WTC11 (cell line): ENCODE measurements at regions not wholly inside any gene's neighbourhood (a gene's known extent, or its start where the extent isn't known, plus 50 kb on each side); places are given as distances from the start of the nearest gene placed in this dataset.

Experiments used
- ATAC-seq: fragments of 200-7000 bp; cut with Tn5 transposase; 2 replicates; pipeline ENCODE4 v1.10.0; 2021; ENCODE audit warnings: mild to moderate bottlenecking, moderate library complexity
- CTCF ChIA-PET: fragments of 300-600 bp; sonication (Branson Sonifier 250); formaldehyde crosslinking; loops from one replicate; lab custom pipeline; 2021; ENCODE audit warnings: antibody characterized with exemption; lab: Charles Lee
- POLR2A ChIA-PET: fragments of 350-600 bp; sonication (Branson Sonifier 250); formaldehyde crosslinking; loops from one replicate; lab custom pipeline; 2021; ENCODE audit warnings: antibody characterized with exemption; lab: Charles Lee
- DNase-seq: peaks from one replicate; pipeline ENCODE4 v3.0.0; 2021; ENCODE audit warnings: low spot score
- H3K27ac Mint-ChIP-seq: 2 replicates; pipeline ENCODE4 v1.8.0; 2021; ENCODE audit warnings: mixed read lengths
- H3K27me3 Mint-ChIP-seq: 2 replicates; pipeline ENCODE4 v1.8.0; 2021; ENCODE audit warnings: low read depth, mild to moderate bottlenecking, moderate library complexity, mixed read lengths
- H3K36me3 Mint-ChIP-seq: 2 replicates; pipeline ENCODE4 v1.8.0; 2021; ENCODE audit warnings: mixed read lengths
- H3K4me1 Mint-ChIP-seq: 2 replicates; pipeline ENCODE4 v1.8.0; 2022; ENCODE audit warnings: mixed read lengths
- H3K4me3 Mint-ChIP-seq: 2 replicates; pipeline ENCODE4 v1.8.0; 2021; ENCODE audit warnings: mild to moderate bottlenecking, moderate library complexity, mixed read lengths
- H3K9me3 Mint-ChIP-seq: 2 replicates; pipeline ENCODE4 v1.8.0; 2021; ENCODE audit warnings: mixed read lengths
- ATF1 ChIP-seq: sonication (generic); formaldehyde crosslinking; IDR thresholded peaks from 2 replicates; pipeline ENCODE4 v1.8.1; 2023; ENCODE audit warnings: mild to moderate bottlenecking, moderate library complexity, missing genetic modification reagents
- CREM ChIP-seq: sonication (generic); formaldehyde crosslinking; IDR thresholded peaks from 2 replicates; pipeline ENCODE4 v1.8.1; 2022; ENCODE audit warnings: mild to moderate bottlenecking, missing genetic modification reagents, moderate library complexity
- ELF4 ChIP-seq: sonication (generic); formaldehyde crosslinking; IDR thresholded peaks from 2 replicates; pipeline ENCODE4 v1.8.1; 2022; ENCODE audit warnings: low read depth, mild to moderate bottlenecking, moderate library complexity, missing genetic modification reagents
- FOXJ3 ChIP-seq: sonication (generic); formaldehyde crosslinking; IDR thresholded peaks from 2 replicates; pipeline ENCODE4 v1.9.0; 2021; ENCODE audit warnings: missing genetic modification reagents, mild to moderate bottlenecking, borderline replicate concordance
- FOXP1 ChIP-seq: sonication (generic); formaldehyde crosslinking; IDR thresholded peaks from 2 replicates; pipeline ENCODE4 v1.8.0; 2022; ENCODE audit warnings: missing genetic modification reagents, mild to moderate bottlenecking, moderate library complexity, borderline replicate concordance
- JAZF1 ChIP-seq: fragments of 250-450 bp; sonication (Bioruptor Pico); IDR thresholded peaks from 2 replicates; pipeline ENCODE4 v1.9.0; 2021; ENCODE audit warnings: moderate library complexity, mild to moderate bottlenecking, inconsistent platforms
- MXD4 ChIP-seq: fragments of 250-450 bp; sonication (Bioruptor Pico); IDR thresholded peaks from 2 replicates; pipeline ENCODE4 v1.8.0; 2021; ENCODE audit warnings: mild to moderate bottlenecking, moderate library complexity, borderline replicate concordance
- NFATC4 ChIP-seq: fragments of 250-450 bp; sonication (Bioruptor Pico); IDR thresholded peaks from 2 replicates; pipeline ENCODE4 v1.9.0; 2021; ENCODE audit warnings: mild to moderate bottlenecking
- NR1H2 ChIP-seq: sonication (generic); formaldehyde crosslinking; IDR thresholded peaks from 2 replicates; pipeline ENCODE4 v1.9.0; 2021; ENCODE audit warnings: mild to moderate bottlenecking, moderate library complexity, missing genetic modification reagents
- NR2C2 ChIP-seq: sonication (generic); formaldehyde crosslinking; IDR thresholded peaks from 2 replicates; pipeline ENCODE4 v1.8.0; 2022; ENCODE audit warnings: mild to moderate bottlenecking, missing genetic modification reagents
- NR3C1 ChIP-seq: sonication (generic); formaldehyde crosslinking; conservative IDR thresholded peaks from 2 replicates; pipeline ENCODE4 v1.8.1; 2023; ENCODE audit warnings: low read depth, mild to moderate bottlenecking, missing genetic modification reagents
- TCF7 ChIP-seq: sonication (generic); formaldehyde crosslinking; IDR thresholded peaks from 2 replicates; pipeline ENCODE4 v1.8.0; 2022; ENCODE audit warnings: mild to moderate bottlenecking, low read depth, missing genetic modification reagents, moderate library complexity
- TEAD4 ChIP-seq: sonication (generic); formaldehyde crosslinking; IDR thresholded peaks from 2 replicates; pipeline ENCODE4 v1.8.0; 2022; ENCODE audit warnings: mild to moderate bottlenecking, missing genetic modification reagents
- ZBTB21 ChIP-seq: sonication (generic); formaldehyde crosslinking; IDR thresholded peaks from 2 replicates; pipeline ENCODE4 v1.8.1; 2023; ENCODE audit warnings: mild to moderate bottlenecking, missing genetic modification reagents, borderline replicate concordance
- ZNF121 ChIP-seq: sonication (generic); formaldehyde crosslinking; IDR thresholded peaks from 2 replicates; pipeline ENCODE4 v1.8.0; 2023; ENCODE audit warnings: missing genetic modification reagents
- ZNF219 ChIP-seq: sonication (generic); formaldehyde crosslinking; IDR thresholded peaks from 2 replicates; pipeline ENCODE4 v1.8.0; 2023; ENCODE audit warnings: missing genetic modification reagents, mild to moderate bottlenecking, borderline replicate concordance
- ZNF416 ChIP-seq: fragments of 250-450 bp; sonication (Bioruptor Pico); IDR thresholded peaks from 2 replicates; pipeline ENCODE4 v1.9.0; 2021; ENCODE audit warnings: mild to moderate bottlenecking, inconsistent platforms
- TF ChIP-seq, protein P1 (sequence below): sonication (generic); formaldehyde crosslinking; IDR thresholded peaks from 2 replicates; pipeline ENCODE4 v1.8.1; 2022; ENCODE audit warnings: low read depth, mild to moderate bottlenecking, moderate library complexity, missing genetic modification reagents, borderline replicate concordance
- TF ChIP-seq, protein P2 (sequence below): sonication (generic); formaldehyde crosslinking; IDR thresholded peaks from 2 replicates; pipeline ENCODE4 v1.8.1; 2023; ENCODE audit warnings: mild to moderate bottlenecking, missing genetic modification reagents, moderate library complexity
- TF ChIP-seq, protein P3 (sequence below): fragments of 250-450 bp; sonication (Bioruptor Pico); IDR thresholded peaks from 2 replicates; pipeline ENCODE4 v1.8.0; 2021; ENCODE audit warnings: mild to moderate bottlenecking
- TF ChIP-seq, protein P4 (sequence below): sonication (generic); formaldehyde crosslinking; IDR thresholded peaks from 2 replicates; pipeline ENCODE4 v1.8.0; 2023; ENCODE audit warnings: missing genetic modification reagents, mild to moderate bottlenecking, borderline replicate concordance
- TF ChIP-seq, protein P5 (sequence below): sonication (generic); formaldehyde crosslinking; IDR thresholded peaks from 2 replicates; pipeline ENCODE4 v1.8.1; 2022; ENCODE audit warnings: mild to moderate bottlenecking, moderate library complexity, missing genetic modification reagents
- TF ChIP-seq, protein P6 (sequence below): sonication (generic); formaldehyde crosslinking; IDR thresholded peaks from 2 replicates; pipeline ENCODE4 v1.8.1; 2023; ENCODE audit warnings: mild to moderate bottlenecking, missing genetic modification reagents

DNA sequence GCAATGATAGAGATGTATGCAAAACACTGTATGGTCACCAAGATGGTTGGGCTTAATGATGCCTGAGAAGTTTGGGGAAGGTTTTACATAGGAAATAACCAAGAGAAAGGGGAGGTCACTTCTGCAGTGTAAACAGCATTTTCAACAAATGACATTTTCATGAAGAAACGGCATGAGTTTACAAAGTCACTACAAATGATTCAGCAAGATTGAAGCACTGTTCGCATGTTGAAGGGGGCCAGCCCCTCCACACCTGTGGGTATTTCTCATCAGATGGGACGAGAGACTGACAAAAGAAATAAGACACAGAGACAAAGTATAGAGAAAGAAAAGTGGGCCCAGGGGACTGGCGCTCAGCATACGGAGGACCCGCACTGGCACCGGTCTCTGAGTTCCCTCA lies 234.1 kb upstream of the POGK start:
- H3K27ac Mint-ChIP-seq, result no peak overlapping the region
- CTCF ChIA-PET, result no interaction called here
- TF ChIP-seq ELF4 (CRISPR knock-in tag), result no peak
- no peak for TF ChIP-seq ZNF121 (CRISPR knock-in tag)
- TF ChIP-seq FOXJ3, result no peak
- no peak for TF ChIP-seq NR3C1 (CRISPR knock-in tag)
- TF ChIP-seq, protein P1, sequence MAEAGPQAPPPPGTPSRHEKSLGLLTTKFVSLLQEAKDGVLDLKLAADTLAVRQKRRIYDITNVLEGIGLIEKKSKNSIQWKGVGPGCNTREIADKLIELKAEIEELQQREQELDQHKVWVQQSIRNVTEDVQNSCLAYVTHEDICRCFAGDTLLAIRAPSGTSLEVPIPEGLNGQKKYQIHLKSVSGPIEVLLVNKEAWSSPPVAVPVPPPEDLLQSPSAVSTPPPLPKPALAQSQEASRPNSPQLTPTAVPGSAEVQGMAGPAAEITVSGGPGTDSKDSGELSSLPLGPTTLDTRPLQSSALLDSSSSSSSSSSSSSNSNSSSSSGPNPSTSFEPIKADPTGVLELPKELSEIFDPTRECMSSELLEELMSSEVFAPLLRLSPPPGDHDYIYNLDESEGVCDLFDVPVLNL (CRISPR knock-in tag), result no peak
- TF ChIP-seq, protein P2, sequence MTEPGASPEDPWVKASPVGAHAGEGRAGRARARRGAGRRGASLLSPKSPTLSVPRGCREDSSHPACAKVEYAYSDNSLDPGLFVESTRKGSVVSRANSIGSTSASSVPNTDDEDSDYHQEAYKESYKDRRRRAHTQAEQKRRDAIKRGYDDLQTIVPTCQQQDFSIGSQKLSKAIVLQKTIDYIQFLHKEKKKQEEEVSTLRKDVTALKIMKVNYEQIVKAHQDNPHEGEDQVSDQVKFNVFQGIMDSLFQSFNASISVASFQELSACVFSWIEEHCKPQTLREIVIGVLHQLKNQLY (CRISPR knock-in tag), result no peak
- H3K27me3 Mint-ChIP-seq, result no peaks in the 10 kb centered on the region
- ATAC-seq (no peak), DNase-seq (no peak)
- POLR2A ChIA-PET, result no interaction called here
- H3K4me3 Mint-ChIP-seq, result no peak overlapping the region
- H3K9me3 Mint-ChIP-seq, result no peaks in the 10 kb centered on the region
- no peaks in the 10 kb centered on the region for H3K4me1 Mint-ChIP-seq
- H3K36me3 Mint-ChIP-seq, result no peaks in the 10 kb centered on the region

DNA sequence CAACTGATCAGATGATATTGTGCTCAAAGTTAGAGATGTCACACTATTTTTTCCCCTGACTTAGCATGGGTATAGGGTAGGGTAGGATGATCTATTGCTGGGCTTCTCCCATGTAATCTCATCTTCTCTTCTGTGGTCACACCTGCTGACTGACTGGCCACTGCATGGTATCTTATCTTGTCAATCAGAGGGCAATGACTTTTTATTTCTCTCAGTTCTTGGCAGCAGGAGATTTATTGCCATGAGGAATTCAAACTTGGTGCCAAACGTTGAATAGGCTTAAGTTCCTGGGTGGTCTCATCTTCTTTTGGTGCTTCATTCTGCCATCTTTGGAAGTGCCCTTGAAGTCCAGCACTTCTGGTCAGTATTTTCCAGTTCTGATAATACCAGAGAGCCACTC lies 226.4 kb upstream of the POGK start:
- no peaks in the 10 kb centered on the region; the same call in 1 of the 2 replicates for H3K27me3 Mint-ChIP-seq
- H3K4me3 Mint-ChIP-seq, result no peak overlapping the region
- CTCF ChIA-PET, result no interaction called here
- DNase-seq, result no peak
- no peaks in the 10 kb centered on the region for H3K4me1 Mint-ChIP-seq
- no peak for TF ChIP-seq ZBTB21
- TF ChIP-seq, protein P3, sequence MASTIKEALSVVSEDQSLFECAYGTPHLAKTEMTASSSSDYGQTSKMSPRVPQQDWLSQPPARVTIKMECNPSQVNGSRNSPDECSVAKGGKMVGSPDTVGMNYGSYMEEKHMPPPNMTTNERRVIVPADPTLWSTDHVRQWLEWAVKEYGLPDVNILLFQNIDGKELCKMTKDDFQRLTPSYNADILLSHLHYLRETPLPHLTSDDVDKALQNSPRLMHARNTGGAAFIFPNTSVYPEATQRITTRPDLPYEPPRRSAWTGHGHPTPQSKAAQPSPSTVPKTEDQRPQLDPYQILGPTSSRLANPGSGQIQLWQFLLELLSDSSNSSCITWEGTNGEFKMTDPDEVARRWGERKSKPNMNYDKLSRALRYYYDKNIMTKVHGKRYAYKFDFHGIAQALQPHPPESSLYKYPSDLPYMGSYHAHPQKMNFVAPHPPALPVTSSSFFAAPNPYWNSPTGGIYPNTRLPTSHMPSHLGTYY, result no peak
- TF ChIP-seq, protein P4, sequence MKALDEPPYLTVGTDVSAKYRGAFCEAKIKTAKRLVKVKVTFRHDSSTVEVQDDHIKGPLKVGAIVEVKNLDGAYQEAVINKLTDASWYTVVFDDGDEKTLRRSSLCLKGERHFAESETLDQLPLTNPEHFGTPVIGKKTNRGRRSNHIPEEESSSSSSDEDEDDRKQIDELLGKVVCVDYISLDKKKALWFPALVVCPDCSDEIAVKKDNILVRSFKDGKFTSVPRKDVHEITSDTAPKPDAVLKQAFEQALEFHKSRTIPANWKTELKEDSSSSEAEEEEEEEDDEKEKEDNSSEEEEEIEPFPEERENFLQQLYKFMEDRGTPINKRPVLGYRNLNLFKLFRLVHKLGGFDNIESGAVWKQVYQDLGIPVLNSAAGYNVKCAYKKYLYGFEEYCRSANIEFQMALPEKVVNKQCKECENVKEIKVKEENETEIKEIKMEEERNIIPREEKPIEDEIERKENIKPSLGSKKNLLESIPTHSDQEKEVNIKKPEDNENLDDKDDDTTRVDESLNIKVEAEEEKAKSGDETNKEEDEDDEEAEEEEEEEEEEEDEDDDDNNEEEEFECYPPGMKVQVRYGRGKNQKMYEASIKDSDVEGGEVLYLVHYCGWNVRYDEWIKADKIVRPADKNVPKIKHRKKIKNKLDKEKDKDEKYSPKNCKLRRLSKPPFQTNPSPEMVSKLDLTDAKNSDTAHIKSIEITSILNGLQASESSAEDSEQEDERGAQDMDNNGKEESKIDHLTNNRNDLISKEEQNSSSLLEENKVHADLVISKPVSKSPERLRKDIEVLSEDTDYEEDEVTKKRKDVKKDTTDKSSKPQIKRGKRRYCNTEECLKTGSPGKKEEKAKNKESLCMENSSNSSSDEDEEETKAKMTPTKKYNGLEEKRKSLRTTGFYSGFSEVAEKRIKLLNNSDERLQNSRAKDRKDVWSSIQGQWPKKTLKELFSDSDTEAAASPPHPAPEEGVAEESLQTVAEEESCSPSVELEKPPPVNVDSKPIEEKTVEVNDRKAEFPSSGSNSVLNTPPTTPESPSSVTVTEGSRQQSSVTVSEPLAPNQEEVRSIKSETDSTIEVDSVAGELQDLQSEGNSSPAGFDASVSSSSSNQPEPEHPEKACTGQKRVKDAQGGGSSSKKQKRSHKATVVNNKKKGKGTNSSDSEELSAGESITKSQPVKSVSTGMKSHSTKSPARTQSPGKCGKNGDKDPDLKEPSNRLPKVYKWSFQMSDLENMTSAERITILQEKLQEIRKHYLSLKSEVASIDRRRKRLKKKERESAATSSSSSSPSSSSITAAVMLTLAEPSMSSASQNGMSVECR, result no peak
- TF ChIP-seq NFATC4 (CRISPR knock-in tag), result no peak
- no peak for TF ChIP-seq ZNF416 (CRISPR knock-in tag)
- TF ChIP-seq, all 79 proteins: peak for 0
- POLR2A ChIA-PET, result no interaction called here
- Mint-ChIP-seq H3K9me3 (no peaks in the 10 kb centered on the region), H3K27ac (no peak overlapping the region), H3K36me3 (no peaks in the 10 kb centered on the region)
- no peak for ATAC-seq

DNA sequence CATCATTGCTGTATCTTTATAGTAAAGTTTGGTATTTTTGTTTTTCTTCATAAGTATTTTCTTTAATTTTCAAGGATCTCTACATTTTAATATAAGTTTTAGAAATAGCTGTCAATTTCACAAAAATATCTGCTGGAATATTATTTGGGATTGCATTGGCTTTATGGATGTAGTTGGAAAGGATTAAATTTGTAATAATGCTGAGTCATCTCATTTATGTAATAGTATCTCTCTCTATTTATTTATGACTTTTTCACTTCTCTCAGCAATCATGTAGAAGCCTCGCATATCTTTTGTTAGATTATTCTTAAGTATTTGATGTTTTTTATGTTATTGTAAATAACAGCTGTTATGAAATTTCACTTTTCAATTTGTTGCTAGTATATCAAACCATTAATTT lies 223.1 kb upstream of the POGK start:
- no peak overlapping the region for H3K27ac Mint-ChIP-seq
- no peaks in the 10 kb centered on the region for H3K9me3 Mint-ChIP-seq
- TF ChIP-seq, protein P5, sequence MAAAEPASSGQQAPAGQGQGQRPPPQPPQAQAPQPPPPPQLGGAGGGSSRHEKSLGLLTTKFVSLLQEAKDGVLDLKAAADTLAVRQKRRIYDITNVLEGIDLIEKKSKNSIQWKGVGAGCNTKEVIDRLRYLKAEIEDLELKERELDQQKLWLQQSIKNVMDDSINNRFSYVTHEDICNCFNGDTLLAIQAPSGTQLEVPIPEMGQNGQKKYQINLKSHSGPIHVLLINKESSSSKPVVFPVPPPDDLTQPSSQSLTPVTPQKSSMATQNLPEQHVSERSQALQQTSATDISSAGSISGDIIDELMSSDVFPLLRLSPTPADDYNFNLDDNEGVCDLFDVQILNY, result no peak
- TF ChIP-seq JAZF1 (no peak), ZNF219 (no peak), MXD4 (CRISPR knock-in tag) (no peak), NR1H2 (CRISPR knock-in tag) (no peak), NR2C2 (CRISPR knock-in tag) (no peak), FOXP1 (CRISPR knock-in tag) (no peak), ATF1 (CRISPR knock-in tag) (no peak), CREM (no peak), TEAD4 (no peak), TCF7 (CRISPR knock-in tag) (no peak)
- TF ChIP-seq, protein P6, sequence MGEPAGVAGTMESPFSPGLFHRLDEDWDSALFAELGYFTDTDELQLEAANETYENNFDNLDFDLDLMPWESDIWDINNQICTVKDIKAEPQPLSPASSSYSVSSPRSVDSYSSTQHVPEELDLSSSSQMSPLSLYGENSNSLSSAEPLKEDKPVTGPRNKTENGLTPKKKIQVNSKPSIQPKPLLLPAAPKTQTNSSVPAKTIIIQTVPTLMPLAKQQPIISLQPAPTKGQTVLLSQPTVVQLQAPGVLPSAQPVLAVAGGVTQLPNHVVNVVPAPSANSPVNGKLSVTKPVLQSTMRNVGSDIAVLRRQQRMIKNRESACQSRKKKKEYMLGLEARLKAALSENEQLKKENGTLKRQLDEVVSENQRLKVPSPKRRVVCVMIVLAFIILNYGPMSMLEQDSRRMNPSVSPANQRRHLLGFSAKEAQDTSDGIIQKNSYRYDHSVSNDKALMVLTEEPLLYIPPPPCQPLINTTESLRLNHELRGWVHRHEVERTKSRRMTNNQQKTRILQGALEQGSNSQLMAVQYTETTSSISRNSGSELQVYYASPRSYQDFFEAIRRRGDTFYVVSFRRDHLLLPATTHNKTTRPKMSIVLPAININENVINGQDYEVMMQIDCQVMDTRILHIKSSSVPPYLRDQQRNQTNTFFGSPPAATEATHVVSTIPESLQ, result no peak
- TF ChIP-seq, all 79 proteins: peak for 0
- Mint-ChIP-seq H3K4me3 (no peak overlapping the region), H3K36me3 (no peaks in the 10 kb centered on the region), H3K4me1 (no peaks in the 10 kb centered on the region), H3K27me3 (no peaks in the 10 kb centered on the region; the same call in 1 of the 2 replicates)
- POLR2A ChIA-PET, result no interaction called here
- CTCF ChIA-PET, result no interaction called here
- DNase-seq (no peak), ATAC-seq (no peak)
